B cell (primary cell): ENCODE measurements at regions not wholly inside any gene's neighbourhood (a gene's known extent, or its start where the extent isn't known, plus 50 kb on each side); places are given as distances from the start of the nearest gene placed in this dataset.

Experiments used
- ATAC-seq: fragments of 200-7000 bp; cut with Tn5 transposase; one replicate; pipeline ENCODE4 v1.10.0; 2021; ENCODE audit warnings: low read depth, mild to moderate bottlenecking, moderate number of reproducible peaks, moderate library complexity
- CTCF ChIA-PET: fragments of 350-600 bp; sonication (Branson Sonifier 250); formaldehyde crosslinking; loops from one replicate; lab custom pipeline; 2021; ENCODE audit warnings: antibody characterized with exemption, inconsistent platforms; lab: Charles Lee
- POLR2A ChIA-PET: fragments of 350-600 bp; sonication (Branson Sonifier 250); formaldehyde crosslinking; loops from one replicate; lab custom pipeline; 2021; ENCODE audit warnings: antibody characterized with exemption; lab: Charles Lee
- DNase-seq: peaks from one replicate; pipeline ENCODE4 v3.0.0; 2013
- H2AFZ ChIP-seq: 2 replicates; pipeline ENCODE4 v1.6.1; 2012; ENCODE audit warnings: mild to moderate bottlenecking, low read depth, low read length; ENCODE audit not compliant: insufficient read depth, poor library complexity, severe bottlenecking
- H3K27ac ChIP-seq, 2 donors: 1 replicate in 1 of 2; 2 replicates in 1 of 2; pipeline ENCODE4 v1.5.1; 2012 to 2013; ENCODE audit warnings: low read length in 2 of 2, mild to moderate bottlenecking in 2 of 2, moderate library complexity in 1 of 2
- H3K27me3 ChIP-seq, 4 experiments: fragments of 200-600 bp in 1 of 4; sonication (generic) in 1 of 4; replicated peaks in 1 of 4; 1 replicate in 2 of 4; 2 replicates in 2 of 4; pipeline versions ENCODE4 v1.6.1 to v1.7.0; 2013 to 2016; ENCODE audit warnings: low read length in 3 of 4, mild to moderate bottlenecking in 2 of 4, mixed read lengths in 1 of 4, moderate library complexity in 1 of 4; ENCODE audit not compliant: insufficient read depth in 4 of 4, control insufficient read depth in 3 of 4; ENCODE audit errors: control extremely low read depth in 1 of 4
- H3K36me3 ChIP-seq, 2 experiments: replicated peaks in 1 of 2; 1 replicate in 1 of 2; 2 replicates in 1 of 2; pipeline versions ENCODE4 v1.6.1 to v1.7.1; 2013; ENCODE audit warnings: low read length in 1 of 2; ENCODE audit not compliant: insufficient read depth in 2 of 2, control insufficient read depth in 1 of 2; ENCODE audit errors: control extremely low read depth in 1 of 2, extremely low read depth in 1 of 2
- H3K4me1 ChIP-seq, 2 donors: fragments of 200-600 bp in 1 of 2; sonication (generic) in 1 of 2; 1 replicate in 1 of 2; 2 replicates in 1 of 2; pipeline versions ENCODE4 v1.5.1 to v1.6.1; 2013 to 2017; ENCODE audit warnings: low read length in 2 of 2; ENCODE audit not compliant: control insufficient read depth in 2 of 2, insufficient read depth in 2 of 2
- H3K4me2 ChIP-seq: replicated peaks from 2 replicates; pipeline ENCODE3; 2012; ENCODE audit warnings: mild to moderate bottlenecking, low read depth, low read length; ENCODE audit not compliant: poor library complexity, severe bottlenecking
- H3K4me3 ChIP-seq, 5 experiments: fragments of 200-600 bp in 1 of 5; sonication (generic) in 1 of 5; 1 replicate in 3 of 5; 2 replicates in 2 of 5; pipeline versions ENCODE4 v1.5.1 to v1.7.0; 2011 to 2016; ENCODE audit warnings: low read length in 4 of 5, mild to moderate bottlenecking in 4 of 5, low read depth in 2 of 5, control low read depth in 1 of 5, moderate library complexity in 1 of 5; ENCODE audit not compliant: insufficient read depth in 1 of 5; ENCODE audit errors: control extremely low read depth in 1 of 5, extremely low read depth in 1 of 5
- H3K79me2 ChIP-seq: fragments of 200-600 bp; sonication (generic); one replicate; pipeline ENCODE4 v1.6.0; 2016; ENCODE audit warnings: low read length; ENCODE audit not compliant: control insufficient read depth, insufficient read depth
- H3K9ac ChIP-seq: fragments of 200-600 bp; sonication (generic); 2 replicates; pipeline ENCODE4 v1.6.1; 2017; ENCODE audit warnings: mild to moderate bottlenecking, low read length, moderate library complexity
- H3K9me3 ChIP-seq, 3 donors: one replicate each; pipeline versions ENCODE4 v1.6.1 to v1.7.1; 2013; ENCODE audit warnings: low read length in 2 of 3; ENCODE audit not compliant: control insufficient read depth in 2 of 3, insufficient read depth in 1 of 3; ENCODE audit errors: control extremely low read depth in 1 of 3
- H4K20me1 ChIP-seq: 2 replicates; pipeline ENCODE4 v1.6.0; 2012; ENCODE audit warnings: mild to moderate bottlenecking, low read length; ENCODE audit not compliant: insufficient read depth, control insufficient read depth, poor library complexity, severe bottlenecking
- H3K27ac Mint-ChIP-seq: one replicate; pipeline ENCODE4 v1.8.0; 2021; ENCODE audit warnings: mixed read lengths
- H3K27me3 Mint-ChIP-seq: one replicate; pipeline ENCODE4 v1.8.0; 2021; ENCODE audit warnings: mixed read lengths
- H3K4me1 Mint-ChIP-seq: one replicate; pipeline ENCODE4 v1.8.0; 2021; ENCODE audit warnings: mixed read lengths
- H3K4me3 Mint-ChIP-seq: one replicate; pipeline ENCODE4 v1.8.0; 2021; ENCODE audit warnings: mixed read lengths
- H3K9me3 Mint-ChIP-seq: one replicate; pipeline ENCODE4 v1.8.0; 2022; ENCODE audit warnings: mixed read lengths; ENCODE audit not compliant: insufficient read depth
- EZH2 ChIP-seq: IDR thresholded peaks from 2 replicates; pipeline ENCODE4 v1.6.1; 2012; ENCODE audit warnings: borderline replicate concordance, low read depth, mild to moderate bottlenecking, moderate library complexity, low read length; ENCODE audit not compliant: insufficient read depth, poor library complexity, severe bottlenecking
- WGBS: methylation state at CpG from one replicate; pipeline ENCODE4 v1.1.5; 2013; ENCODE audit warnings: missing lambda C conversion rate; ENCODE audit not compliant: insufficient coverage; 5-methylcytosine and 5-hydroxymethylcytosine counted together
- intact Hi-C: fragments of 100-400 bp; cut with micrococcal nuclease; formaldehyde crosslinking; loops from one replicate; pipeline ENCODE4 v1.10.0; 2022
- TF ChIP-seq, protein P1 (sequence below): fragments of 200-600 bp; IDR thresholded peaks from one replicate; pipeline ENCODE4 v1.8.0; 2022; ENCODE audit warnings: antibody characterized with exemption, mild to moderate bottlenecking

GRCh38 chr15:95842576-95842975 is 487.9 kb upstream of the NR2F2 start:
- TF ChIP-seq, protein P1, sequence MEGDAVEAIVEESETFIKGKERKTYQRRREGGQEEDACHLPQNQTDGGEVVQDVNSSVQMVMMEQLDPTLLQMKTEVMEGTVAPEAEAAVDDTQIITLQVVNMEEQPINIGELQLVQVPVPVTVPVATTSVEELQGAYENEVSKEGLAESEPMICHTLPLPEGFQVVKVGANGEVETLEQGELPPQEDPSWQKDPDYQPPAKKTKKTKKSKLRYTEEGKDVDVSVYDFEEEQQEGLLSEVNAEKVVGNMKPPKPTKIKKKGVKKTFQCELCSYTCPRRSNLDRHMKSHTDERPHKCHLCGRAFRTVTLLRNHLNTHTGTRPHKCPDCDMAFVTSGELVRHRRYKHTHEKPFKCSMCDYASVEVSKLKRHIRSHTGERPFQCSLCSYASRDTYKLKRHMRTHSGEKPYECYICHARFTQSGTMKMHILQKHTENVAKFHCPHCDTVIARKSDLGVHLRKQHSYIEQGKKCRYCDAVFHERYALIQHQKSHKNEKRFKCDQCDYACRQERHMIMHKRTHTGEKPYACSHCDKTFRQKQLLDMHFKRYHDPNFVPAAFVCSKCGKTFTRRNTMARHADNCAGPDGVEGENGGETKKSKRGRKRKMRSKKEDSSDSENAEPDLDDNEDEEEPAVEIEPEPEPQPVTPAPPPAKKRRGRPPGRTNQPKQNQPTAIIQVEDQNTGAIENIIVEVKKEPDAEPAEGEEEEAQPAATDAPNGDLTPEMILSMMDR = no peak
- TF ChIP-seq EZH2 = no peak
- no peaks in the 10 kb centered on the region for H3K36me3 ChIP-seq
- ATAC-seq (no peak), DNase-seq (no peak)
- Mint-ChIP-seq H3K4me1 (no peaks in the 10 kb centered on the region), H3K9me3 (no peaks in the 10 kb centered on the region), H3K27me3 (no peaks in the 10 kb centered on the region), H3K4me3 (no peak overlapping the region), H3K27ac (no peak overlapping the region)
- ChIA-PET CTCF (no interaction called here), POLR2A (no interaction called here)
- no peak overlapping the region for H3K9ac ChIP-seq
- no peak overlapping the region for H3K4me3 ChIP-seq
- H4K20me1 ChIP-seq = no peaks in the 10 kb centered on the region
- H3K4me2 ChIP-seq = no peak overlapping the region
- no peaks in the 10 kb centered on the region for H3K4me1 ChIP-seq
- no peaks in the 10 kb centered on the region for H3K9me3 ChIP-seq
- H3K27ac ChIP-seq = no peak overlapping the region
- H2AFZ ChIP-seq = no peak overlapping the region
- intact Hi-C loops = no loop called here
- 97% methylated on average over 6 of the region's 6 CpGs for WGBS
- H3K27me3 ChIP-seq = no peaks in the 10 kb centered on the region
- H3K79me2 ChIP-seq = no peaks in the 10 kb centered on the region

- Mint-ChIP-seq H3K9me3 (no peaks in the 10 kb centered on the region), H3K27ac (no peak overlapping the region), H3K27me3 (no peaks in the 10 kb centered on the region), H3K4me1 (no peaks in the 10 kb centered on the region), H3K4me3 (no peak overlapping the region)
- H2AFZ ChIP-seq = no peak overlapping the region
- ATAC-seq (no peak), DNase-seq (no peak)
- H3K4me1 ChIP-seq = no peaks in the 10 kb centered on the region
- H3K9me3 ChIP-seq = no peaks in the 10 kb centered on the region
- ChIA-PET POLR2A (no interaction called here), CTCF (no interaction called here)
- intact Hi-C loops = no loop called here
- no peaks in the 10 kb centered on the region for H3K79me2 ChIP-seq
- H4K20me1 ChIP-seq = no peaks in the 10 kb centered on the region
- no peaks in the 10 kb centered on the region for H3K27me3 ChIP-seq
- H3K36me3 ChIP-seq = no peaks in the 10 kb centered on the region
- H3K4me2 ChIP-seq = no peak overlapping the region
- H3K4me3 ChIP-seq = no peak overlapping the region
- H3K27ac ChIP-seq = no peak overlapping the region
- no peak overlapping the region for H3K9ac ChIP-seq
- TF ChIP-seq, protein P1 = no peak
- TF ChIP-seq EZH2 = no peak
- WGBS = 30% methylated on average over 3 of the region's 5 CpGs
Measured at GRCh38 chr15:95843241-95843910, 487.1 kb upstream of the NR2F2 start.
